Hindlimb muscle (tissue), 1 donor: ENCODE measurements at regions not wholly inside any gene's neighbourhood (a gene's known extent, or its start where the extent isn't known, plus 50 kb on each side); places are given as distances from the start of the nearest gene placed in this dataset.
"Not testable (repeated sequence)": the region's sequence is repeated elsewhere in the genome, so short reads cannot be mapped to it uniquely, and the experiment has no call there.

Experiments used
- DNase-seq: peaks from one replicate; pipeline ENCODE4 v3.0.0-alpha.2; 2013

GRCh38 chr20:25985597-25985996 lies 288.9 kb upstream of the ZNF337 start:
- no peak for DNase-seq

DNA sequence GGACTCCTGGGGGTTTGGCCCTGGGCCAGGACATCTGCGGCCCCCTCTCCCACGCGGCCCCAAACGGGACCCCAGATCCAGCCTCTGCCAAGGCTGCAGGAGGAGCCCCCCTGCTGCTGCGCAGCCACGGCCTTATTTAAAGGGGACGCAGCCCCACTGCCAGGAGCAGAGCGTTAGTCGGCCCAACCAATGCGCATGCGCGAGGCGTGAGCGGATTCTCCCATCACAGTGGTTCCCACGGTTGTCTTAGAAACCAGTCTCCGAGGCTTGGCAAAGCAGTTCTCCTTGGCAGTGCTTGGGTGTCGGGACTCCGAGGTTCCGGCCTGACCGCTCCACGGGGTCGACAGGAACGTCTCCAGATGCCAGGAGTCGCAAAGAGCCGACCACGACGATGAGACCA lies 288.3 kb upstream of the ZNF337 start:
- DNase-seq: peak; percentile 43

DNA sequence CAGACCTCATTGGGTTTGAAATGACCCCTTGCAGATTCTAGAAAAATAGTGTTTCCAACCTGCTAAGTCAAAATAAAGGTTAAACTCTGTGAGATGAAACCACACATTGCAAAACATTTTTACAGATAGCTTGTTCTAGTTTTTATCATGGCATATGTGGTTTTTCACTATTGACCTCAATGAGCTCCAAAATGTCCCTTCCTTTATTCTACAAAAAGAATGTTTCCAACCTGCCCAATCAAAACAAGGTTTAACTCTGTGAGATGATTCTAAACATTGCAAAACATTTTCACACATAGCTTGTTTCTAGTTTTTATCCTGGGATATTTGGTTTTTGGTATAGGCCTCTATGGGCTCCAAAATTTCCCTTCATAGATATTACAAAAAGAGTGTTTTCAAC lies 286.0 kb upstream of the ZNF337 start:
- not testable (repeated sequence) for DNase-seq

DNA sequence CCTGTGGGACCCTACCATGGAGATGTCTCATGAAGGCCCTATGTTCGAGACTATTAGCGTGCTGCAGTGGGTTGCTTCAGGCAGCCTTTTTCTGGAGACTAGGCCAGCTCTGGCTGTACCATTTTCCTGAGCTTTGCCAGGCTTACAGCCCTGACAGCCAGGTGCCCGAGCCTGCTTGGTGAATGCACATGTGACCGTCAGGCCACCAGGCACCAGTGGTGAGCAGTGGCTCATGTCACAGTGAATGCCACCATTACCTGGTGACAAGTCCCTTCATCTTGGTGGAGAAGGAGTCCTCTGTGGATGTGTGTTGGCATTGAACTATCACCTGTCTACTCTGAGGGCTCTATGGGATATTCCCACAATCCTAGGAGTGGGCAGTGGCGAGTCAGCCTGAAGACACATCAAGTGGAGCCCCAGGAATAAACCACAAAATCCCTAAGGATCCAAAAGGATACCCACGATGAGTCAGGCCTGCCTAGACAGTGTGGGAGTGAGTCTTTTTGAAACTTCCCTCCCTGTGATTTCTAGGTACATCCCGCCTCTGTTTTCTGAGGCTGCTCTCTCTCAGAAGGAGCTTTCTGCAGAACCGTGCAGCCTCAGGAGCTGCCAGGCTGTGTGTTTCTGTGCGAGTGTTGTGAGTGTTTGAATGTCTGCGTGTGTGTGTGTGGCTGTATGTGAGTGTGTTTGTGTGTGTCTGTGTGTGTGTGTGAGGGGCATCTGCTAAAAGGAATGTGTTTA lies 282.0 kb upstream of the ZNF337 start:
- DNase-seq: not testable (repeated sequence)

- DNase-seq: not testable (repeated sequence)
Observed at GRCh38 chr20:25975816-25976215, 279.2 kb upstream of the ZNF337 start.

- not testable (repeated sequence) for DNase-seq
Observed at GRCh38 chr20:25965203-25965602, 268.6 kb upstream of the ZNF337 start.

- DNase-seq: not testable (repeated sequence)
Observed at GRCh38 chr20:25953876-25954275, 257.2 kb upstream of the ZNF337 start.

- not testable (repeated sequence) for DNase-seq
Observed at GRCh38 chr20:25935230-25935629, 238.6 kb upstream of the ZNF337 start.

DNA sequence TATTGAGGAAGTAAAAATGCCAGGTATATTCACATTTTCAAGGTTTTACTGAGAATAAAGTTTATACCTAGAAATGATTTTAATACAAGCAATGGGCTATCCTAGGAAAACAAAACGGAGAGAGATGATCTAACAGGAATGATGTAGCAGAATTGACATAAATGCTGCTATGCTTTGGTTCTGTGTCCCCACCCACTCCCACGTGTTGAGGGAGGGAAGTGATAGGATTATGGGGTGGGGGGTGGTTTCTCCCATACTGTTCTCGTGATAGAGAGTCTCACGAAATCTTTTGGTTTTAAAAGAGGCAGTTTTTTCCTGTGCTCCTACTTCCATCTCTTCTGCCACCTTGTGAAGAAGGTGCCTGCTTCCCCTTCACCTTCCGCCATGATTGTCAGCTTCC lies 236.2 kb upstream of the ZNF337 start:
- not testable (repeated sequence) for DNase-seq

DNA sequence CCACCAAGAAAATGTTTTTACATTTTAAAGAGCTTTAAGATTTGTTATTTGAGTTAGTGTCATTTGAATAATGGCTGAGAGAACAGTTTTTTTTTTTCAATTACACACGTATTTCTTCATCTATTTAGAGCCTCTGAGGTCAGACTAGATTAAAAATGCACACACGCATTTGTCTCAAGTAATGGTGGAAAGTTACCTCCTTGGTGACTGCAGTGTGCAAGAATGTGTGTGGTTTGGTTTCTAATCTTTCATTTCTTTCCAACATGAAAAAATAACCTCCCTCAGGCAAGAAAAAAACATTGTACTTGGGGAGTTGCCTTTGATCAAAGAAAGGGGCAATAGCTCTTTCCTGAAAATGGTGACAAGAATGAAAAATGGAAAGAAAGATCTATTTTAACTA lies 235.5 kb upstream of the ZNF337 start:
- DNase-seq: not testable (repeated sequence)

DNA sequence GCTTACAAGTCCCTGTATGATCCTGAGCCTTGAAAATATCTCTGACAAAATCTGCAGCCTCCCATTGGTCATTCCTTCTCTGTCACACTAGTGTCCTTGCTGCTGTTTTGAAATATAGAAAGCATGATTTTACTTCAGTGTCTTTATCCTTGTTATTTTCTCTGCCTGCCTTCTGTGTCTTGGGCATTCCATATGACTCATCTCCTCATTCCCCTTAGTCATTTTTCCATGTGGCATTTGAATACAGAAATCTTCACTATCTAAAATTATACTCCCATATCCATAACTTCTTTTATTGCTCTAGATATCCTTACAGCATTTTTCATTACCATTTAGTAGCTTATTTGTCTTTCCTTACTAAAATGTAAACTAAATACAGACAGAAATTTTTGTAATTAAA lies 205.7 kb upstream of the ZNF337 start:
- DNase-seq: not testable (repeated sequence)

DNA sequence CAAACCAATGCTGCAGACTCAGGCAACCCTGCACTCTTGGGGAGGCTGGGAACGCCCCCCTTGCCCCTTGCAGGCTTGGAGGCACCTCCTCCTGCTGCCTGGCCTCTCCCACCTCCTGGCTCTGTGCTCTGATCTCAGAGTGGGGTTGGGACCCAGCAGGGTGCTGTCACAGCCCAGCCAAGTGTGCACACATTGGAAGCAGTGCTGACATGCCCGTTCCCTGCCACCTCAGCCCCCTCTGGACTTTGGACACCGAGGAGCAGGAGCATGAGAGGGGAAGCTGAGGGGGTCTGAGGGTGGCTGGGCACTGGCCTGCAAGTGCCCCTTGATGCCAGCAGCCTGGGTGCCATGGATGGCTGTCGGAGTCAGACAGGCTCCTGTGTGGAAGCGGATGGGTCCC lies 202.0 kb upstream of the ZNF337 start:
- DNase-seq: not testable (repeated sequence)

DNA sequence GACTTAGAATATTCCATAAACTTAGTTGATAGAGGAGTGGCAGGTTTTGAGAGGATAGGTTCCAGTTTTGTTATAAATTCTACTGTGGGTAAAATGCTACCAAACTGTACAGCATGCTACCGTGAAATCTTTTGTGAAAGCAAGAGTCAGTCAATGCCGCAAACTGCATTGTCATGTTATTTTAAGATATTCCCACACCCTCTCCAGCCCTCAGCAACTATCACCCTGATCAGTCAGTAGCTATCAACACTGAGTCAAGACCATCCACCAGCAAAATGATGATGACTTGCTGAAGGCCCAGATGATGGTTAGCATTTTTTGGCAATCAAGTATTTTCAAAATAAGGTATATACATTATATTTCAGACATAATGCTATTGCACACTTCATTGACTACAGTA lies 182.4 kb upstream of the ZNF337 start:
- not testable (repeated sequence) for DNase-seq

DNA sequence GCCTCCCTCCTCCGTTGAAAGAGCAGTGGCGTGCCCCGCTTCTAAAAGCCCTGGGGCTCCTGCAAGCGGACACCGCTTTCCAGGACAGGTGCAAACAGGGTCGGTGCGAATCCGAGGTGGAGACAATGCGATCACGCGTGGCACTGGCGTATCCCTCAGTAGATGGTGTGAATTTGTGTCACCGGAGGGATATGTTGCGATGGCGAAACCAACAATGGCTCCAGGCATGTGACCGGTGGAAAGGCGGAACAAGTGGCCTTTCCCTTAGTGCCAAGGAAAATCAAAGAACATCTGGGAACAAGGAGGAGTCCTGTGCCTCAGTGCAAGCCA lies 172.0 kb upstream of the ZNF337 start:
- not testable (repeated sequence) for DNase-seq

DNA sequence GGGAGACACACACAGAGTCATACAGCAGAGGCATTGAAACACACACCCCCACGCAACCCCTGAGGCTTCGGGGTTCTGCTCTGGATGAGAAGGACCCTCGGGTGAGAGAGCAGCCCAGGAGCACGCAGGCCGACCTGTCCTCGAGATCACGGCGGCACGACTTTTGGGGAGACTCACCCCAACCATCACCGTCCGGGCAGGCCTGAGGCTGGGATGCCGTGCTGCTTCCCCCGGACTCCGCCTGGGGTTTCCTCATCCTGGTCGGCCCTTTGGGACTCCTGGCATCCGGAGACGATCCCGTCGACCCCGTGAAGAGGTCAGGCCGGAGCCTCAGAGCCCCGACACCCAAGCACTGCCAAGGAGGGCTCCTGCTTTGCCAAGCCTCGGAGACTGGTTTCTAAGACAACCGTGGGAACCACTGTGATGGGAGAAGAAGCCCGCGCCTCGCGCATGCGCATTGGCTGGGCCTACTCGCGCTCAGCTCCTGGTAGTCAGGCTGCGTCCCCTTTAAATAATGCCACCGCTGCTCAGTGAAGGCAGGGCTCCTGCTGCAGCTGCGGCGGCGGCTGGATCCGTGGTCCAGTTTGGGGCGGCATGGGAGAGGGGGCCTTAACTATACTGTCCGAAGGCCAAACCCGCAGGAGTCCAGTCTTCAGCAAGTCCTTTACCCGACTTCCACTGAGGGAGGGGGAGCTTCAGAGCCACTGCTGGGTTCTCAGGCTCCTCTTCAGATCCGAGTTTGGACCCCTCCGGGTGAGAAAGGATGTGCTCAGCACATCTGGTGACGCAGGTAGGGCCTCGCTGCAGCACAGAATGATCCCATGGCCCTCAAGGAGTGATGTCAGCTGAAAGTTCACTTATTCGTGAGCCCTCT lies 171.4 kb upstream of the ZNF337 start:
- peak; percentile 67 for DNase-seq

GRCh38 chr20:25867015-25867775 lies 170.5 kb upstream of the ZNF337 start:
- DNase-seq: not testable (repeated sequence)

GRCh38 chr20:25865715-25866656 lies 169.3 kb upstream of the ZNF337 start:
- DNase-seq: peak; percentile 46

- DNase-seq: not testable (repeated sequence)
Observed at GRCh38 chr20:25864963-25865714, 168.5 kb upstream of the ZNF337 start.

- DNase-seq: no peak
Observed at GRCh38 chr20:25864326-25864962, 167.8 kb upstream of the ZNF337 start.

- no peak for DNase-seq
Observed at GRCh38 chr20:25863536-25864325, 167.1 kb upstream of the ZNF337 start.
